H9 (cell line): ENCODE measurements at regions not wholly inside any gene's neighbourhood (a gene's known extent, or its start where the extent isn't known, plus 50 kb on each side); places are given as distances from the start of the nearest gene placed in this dataset.

Experiments used
- DNase-seq: peaks from one replicate; pipeline ENCODE4 v3.0.0-alpha.2; 2017
- H2AFZ ChIP-seq: one replicate; pipeline ENCODE4 v1.6.1; 2013; ENCODE audit warnings: mild to moderate bottlenecking, low read length, control low read depth, moderate library complexity
- H2AK5ac ChIP-seq: 2 replicates; pipeline ENCODE4 v1.6.1; 2013; ENCODE audit warnings: low read length, control low read depth, mixed read lengths; ENCODE audit not compliant: insufficient read length
- H2BK120ac ChIP-seq: one replicate; pipeline ENCODE4 v1.6.1; 2013; ENCODE audit warnings: low read depth, mild to moderate bottlenecking, low read length, control low read depth, inconsistent platforms; ENCODE audit not compliant: poor library complexity, severe bottlenecking
- H2BK12ac ChIP-seq: 2 replicates; pipeline ENCODE4 v1.6.1; 2013; ENCODE audit warnings: low read length, control low read depth, mixed read lengths, low read depth; ENCODE audit not compliant: insufficient read length
- H2BK15ac ChIP-seq: 2 replicates; pipeline ENCODE4 v1.6.1; 2013; ENCODE audit warnings: low read depth, low read length, control low read depth
- H2BK20ac ChIP-seq: one replicate; pipeline ENCODE4 v1.6.1; 2013; ENCODE audit warnings: low read depth, mild to moderate bottlenecking, low read length, control low read depth, inconsistent platforms; ENCODE audit not compliant: poor library complexity, severe bottlenecking
- H2BK5ac ChIP-seq: 2 replicates; pipeline ENCODE4 v1.6.1; 2013; ENCODE audit warnings: low read length, control low read depth, mixed read lengths; ENCODE audit not compliant: insufficient read length
- H3K14ac ChIP-seq: 2 replicates; pipeline ENCODE4 v1.6.1; 2013; ENCODE audit warnings: low read length, control low read depth; ENCODE audit not compliant: insufficient read depth
- H3K18ac ChIP-seq: 2 replicates; pipeline ENCODE4 v1.6.1; 2013; ENCODE audit warnings: low read depth, mild to moderate bottlenecking, mixed read lengths, low read length, control low read depth; ENCODE audit not compliant: insufficient read length
- H3K23ac ChIP-seq: 2 replicates; pipeline ENCODE4 v1.6.1; 2013; ENCODE audit warnings: low read length, control low read depth, mixed read lengths, low read depth; ENCODE audit not compliant: insufficient read length
- H3K23me2 ChIP-seq: 2 replicates; pipeline ENCODE4 v1.6.1; 2013; ENCODE audit warnings: low read depth, mild to moderate bottlenecking, mixed read lengths, low read length, control low read depth; ENCODE audit not compliant: insufficient read length, poor library complexity, severe bottlenecking
- H3K27ac ChIP-seq: 2 replicates; pipeline ENCODE4 v1.5.1; 2013; ENCODE audit warnings: low read length, control low read depth, mixed read lengths, low read depth; ENCODE audit not compliant: insufficient read length
- H3K27me3 ChIP-seq: 2 replicates; pipeline ENCODE4 v1.6.1; 2013; ENCODE audit warnings: low read length, control low read depth, inconsistent platforms; ENCODE audit not compliant: insufficient read depth
- H3K4ac ChIP-seq: 2 replicates; pipeline ENCODE4 v1.6.1; 2013; ENCODE audit warnings: low read depth, mild to moderate bottlenecking, control low read depth, inconsistent platforms, low read length, moderate library complexity
- H3K4me1 ChIP-seq: 2 replicates; pipeline ENCODE4 v1.6.1; 2013; ENCODE audit warnings: low read length, control low read depth, inconsistent platforms; ENCODE audit not compliant: insufficient read depth
- H3K4me2 ChIP-seq: 2 replicates; pipeline ENCODE4 v1.6.1; 2013; ENCODE audit warnings: low read length, control low read depth, mixed read lengths; ENCODE audit not compliant: insufficient read length, insufficient read depth
- H3K56ac ChIP-seq: 2 replicates; pipeline ENCODE4 v1.6.1; 2013; ENCODE audit warnings: low read depth, mild to moderate bottlenecking, mixed read lengths, low read length, control low read depth; ENCODE audit not compliant: insufficient read length
- H3K79me1 ChIP-seq: 2 replicates; pipeline ENCODE4 v1.6.1; 2013; ENCODE audit warnings: low read depth, mild to moderate bottlenecking, moderate library complexity, low read length, control low read depth, inconsistent platforms; ENCODE audit not compliant: insufficient read depth, poor library complexity, severe bottlenecking
- H3K79me2 ChIP-seq: 2 replicates; pipeline ENCODE4 v1.6.1; 2013; ENCODE audit warnings: low read length, control low read depth, inconsistent platforms; ENCODE audit not compliant: insufficient read depth
- H3K9ac ChIP-seq: 2 replicates; pipeline ENCODE4 v1.6.1; 2013; ENCODE audit warnings: low read length, control low read depth, mixed read lengths; ENCODE audit not compliant: insufficient read length; ENCODE audit errors: extremely low read depth
- H3K9me3 ChIP-seq: one replicate; pipeline ENCODE4 v1.6.1; 2013; ENCODE audit warnings: low read depth, low read length, inconsistent platforms; ENCODE audit not compliant: control insufficient read depth
- H3T11ph ChIP-seq: one replicate; pipeline ENCODE4 v1.6.1; 2013; ENCODE audit warnings: mild to moderate bottlenecking, low read length, control low read depth, inconsistent platforms
- H4K20me1 ChIP-seq: one replicate; pipeline ENCODE4 v1.6.1; 2013; ENCODE audit not compliant: control insufficient read depth, insufficient read length, insufficient read depth
- H4K5ac ChIP-seq: 2 replicates; pipeline ENCODE4 v1.6.1; 2013; ENCODE audit warnings: low read depth, mild to moderate bottlenecking, mixed read lengths, low read length, control low read depth; ENCODE audit not compliant: insufficient read length
- H4K8ac ChIP-seq: replicated peaks from 2 replicates; pipeline ENCODE4 v1.6.1; 2013; ENCODE audit warnings: low read length, control low read depth, mixed read lengths, low read depth; ENCODE audit not compliant: insufficient read length
- H4K91ac ChIP-seq: 2 replicates; pipeline ENCODE4 v1.6.1; 2013; ENCODE audit warnings: low read depth, mild to moderate bottlenecking, moderate library complexity, mixed read lengths, low read length, control low read depth; ENCODE audit not compliant: insufficient read length
- H3K27ac Mint-ChIP-seq, 3 experiments: 2 replicates in 2 of 3; 3 replicates in 1 of 3; pipeline ENCODE4 v1.8.0; 2020 to 2021; ENCODE audit warnings: mixed read lengths in 3 of 3, mild to moderate bottlenecking in 1 of 3, moderate library complexity in 1 of 3
- H3K27me3 Mint-ChIP-seq: 2 replicates; pipeline ENCODE4 v1.8.0; 2021; ENCODE audit warnings: low read depth, mild to moderate bottlenecking, moderate library complexity, mixed read lengths
- H3K36me3 Mint-ChIP-seq, 3 experiments: 2 replicates in 2 of 3; 3 replicates in 1 of 3; pipeline ENCODE4 v1.8.0; 2020 to 2021; ENCODE audit warnings: low read depth in 3 of 3, mixed read lengths in 3 of 3; ENCODE audit not compliant: insufficient read depth in 1 of 3
- H3K4me1 Mint-ChIP-seq, 2 experiments: 2 replicates each; pipeline ENCODE4 v1.8.0; 2020; ENCODE audit warnings: mixed read lengths in 2 of 2
- H3K4me3 Mint-ChIP-seq, 2 experiments: 2 replicates in 1 of 2; 3 replicates in 1 of 2; pipeline ENCODE4 v1.8.0; 2020 to 2021; ENCODE audit warnings: mild to moderate bottlenecking in 2 of 2, mixed read lengths in 2 of 2, moderate library complexity in 1 of 2
- H3K9me3 Mint-ChIP-seq, 2 experiments: 2 replicates in 1 of 2; 3 replicates in 1 of 2; pipeline ENCODE4 v1.8.0; 2020; ENCODE audit warnings: mild to moderate bottlenecking in 2 of 2, mixed read lengths in 2 of 2, moderate library complexity in 1 of 2
- CTCF ChIP-seq: fragments of 200-600 bp; sonication (generic); conservative IDR thresholded peaks from 3 replicates; pipeline ENCODE4 v1.8.0; 2021; ENCODE audit warnings: antibody characterized with exemption, mild to moderate bottlenecking

GRCh38 chr10:3578682-3579081, 206.3 kb downstream of the KLF6 start:
- H3K23me2 ChIP-seq, result no peaks in the 10 kb centered on the region
- H3K18ac ChIP-seq, result no peak overlapping the region
- no peak overlapping the region for H3K56ac ChIP-seq
- H3K9ac ChIP-seq, result no peak overlapping the region
- H3K79me1 ChIP-seq, result no peaks in the 10 kb centered on the region
- H2AK5ac ChIP-seq, result no peak overlapping the region
- H3K9me3 ChIP-seq, result no peaks in the 10 kb centered on the region
- Mint-ChIP-seq H3K27me3 (no peaks in the 10 kb centered on the region; the same call in 1 of the 2 replicates), H3K4me1 (peaks cover 19% of the 10 kb centered on the region in 2 experiments), H3K9me3 (no peaks in the 10 kb centered on the region), H3K27ac (no peak overlapping the region), H3K36me3 (no peaks in the 10 kb centered on the region), H3K4me3 (no peak overlapping the region)
- H2BK12ac ChIP-seq, result no peak overlapping the region
- H3K23ac ChIP-seq, result no peak overlapping the region
- no peak overlapping the region for H3K4me2 ChIP-seq
- H3K4ac ChIP-seq, result no peak overlapping the region
- H2BK120ac ChIP-seq, result no peak overlapping the region
- H2AFZ ChIP-seq, result no peak overlapping the region
- H4K5ac ChIP-seq, result no peak overlapping the region
- no peak for TF ChIP-seq CTCF
- no peaks in the 10 kb centered on the region for H3K79me2 ChIP-seq
- no peaks in the 10 kb centered on the region for H4K20me1 ChIP-seq
- H4K91ac ChIP-seq, result no peak overlapping the region
- H3T11ph ChIP-seq, result no peak overlapping the region
- no peak overlapping the region for H3K27ac ChIP-seq
- H3K4me1 ChIP-seq, result peaks cover 2% of the 10 kb centered on the region; the same call in 1 of the 2 replicates
- no peak overlapping the region for H2BK5ac ChIP-seq
- no peaks in the 10 kb centered on the region; the same call in 1 of the 2 replicates for H3K27me3 ChIP-seq
- no peak overlapping the region for H4K8ac ChIP-seq
- H3K14ac ChIP-seq, result no peak overlapping the region
- H2BK15ac ChIP-seq, result no peak overlapping the region
- no peak for DNase-seq
- no peak overlapping the region for H2BK20ac ChIP-seq
